ENCODE measurements at regions not wholly inside any gene's neighbourhood (a gene's known extent, or its start where the extent isn't known, plus 50 kb on each side); places are given as distances from the start of the nearest gene placed in this dataset.

GRCh38 chr13:111486331-111486730 is 165.9 kb downstream of the TEX29 start:
- Histone ChIP-seq H2AFZ (no peak overlapping the region), H3K9me2 (ENCODE audit: insufficient read depth) (no peaks in the 10 kb centered on the region), H4K20me1 (ENCODE audit: insufficient read depth) (0 out of 2 replicates have a peak, but pooled peaks cover 3% of the 10 kb centered on the region), H3F3A (ENCODE audit: insufficient read depth, low read depth) (no peaks in the 10 kb centered on the region), H3K27me3 (ENCODE audit: insufficient read depth, low read depth) (peaks cover 100% of the 10 kb centered on the region), H3K79me2 (ENCODE audit: low read depth) (no peaks in the 10 kb centered on the region), H3K4me2 (no peak overlapping the region), H3K36me3 (ENCODE audit: low read depth) (no peaks in the 10 kb centered on the region), H3K27ac (no peak overlapping the region), H3K4me3 (no peak overlapping the region), H3K9me3 (ENCODE audit: insufficient read depth, low read depth) (peaks cover 3% of the 10 kb centered on the region; the same call in 1 of the 2 replicates), H3K4me1 (replicated peaks; ENCODE audit: insufficient read depth) (no peaks in the 10 kb centered on the region)
- TF ChIP-seq CTCF (conservative IDR thresholded peaks at IDR 0.05): no peak
- TF ChIP-seq EZH2 (IDR thresholded peaks at IDR 0.05; ENCODE audit: low read depth): no peak
- intact Hi-C loops (cut with micrococcal nuclease; ENCODE audit: unreplicated experiment): no loop called here
- no peak for DNase-seq
- POLR2A ChIA-PET (ENCODE audit: unreplicated experiment): no interaction called here
- CTCF ChIA-PET: no interaction called here
- BruUV-seq (replicated peaks): no TSS peak

- H3K9me3 ChIP-seq (ENCODE audit: insufficient read depth, low read depth): peaks cover 3% of the 10 kb centered on the region; the same call in 1 of the 2 replicates
- CTCF ChIA-PET: no interaction called here
Observed at GRCh38 chr13:111486801-111487200, 166.4 kb downstream of the TEX29 start.

GRCh38 chr13:111488486-111489132 is 168.2 kb downstream of the TEX29 start:
- BruUV-seq (replicated peaks): no TSS peak
- Histone ChIP-seq H3K4me3 (no peak overlapping the region), H3F3A (ENCODE audit: insufficient read depth, low read depth) (no peaks in the 10 kb centered on the region), H3K36me3 (ENCODE audit: low read depth) (no peaks in the 10 kb centered on the region), H3K27me3 (ENCODE audit: insufficient read depth, low read depth) (peaks cover 100% of the 10 kb centered on the region), H3K4me1 (replicated peaks; ENCODE audit: insufficient read depth) (no peaks in the 10 kb centered on the region), H3K4me2 (no peak overlapping the region), H3K79me2 (ENCODE audit: low read depth) (no peaks in the 10 kb centered on the region), H4K20me1 (ENCODE audit: insufficient read depth) (0 out of 2 replicates have a peak, but pooled peaks cover 3% of the 10 kb centered on the region), H3K27ac (no peak overlapping the region), H2AFZ (no peak overlapping the region), H3K9me3 (ENCODE audit: insufficient read depth, low read depth) (peaks cover 3% of the 10 kb centered on the region; the same call in 1 of the 2 replicates), H3K9me2 (ENCODE audit: insufficient read depth) (no peaks in the 10 kb centered on the region)
- intact Hi-C loops (cut with micrococcal nuclease; ENCODE audit: unreplicated experiment): no loop called here
- TF ChIP-seq CTCF (conservative IDR thresholded peaks at IDR 0.05): no peak
- no peak for TF ChIP-seq EZH2 (IDR thresholded peaks at IDR 0.05; ENCODE audit: low read depth)
- DNase-seq: no peak
- POLR2A ChIA-PET (ENCODE audit: unreplicated experiment): no interaction called here
- CTCF ChIA-PET: no interaction called here

More at GRCh38 chr13:111486801-111487200, 166.4 kb downstream of the TEX29 start:
- Histone ChIP-seq H3K27ac (no peak overlapping the region), H3K4me2 (no peak overlapping the region), H3K36me3 (ENCODE audit: low read depth) (no peaks in the 10 kb centered on the region), H4K20me1 (ENCODE audit: insufficient read depth) (0 out of 2 replicates have a peak, but pooled peaks cover 3% of the 10 kb centered on the region), H3K9me2 (ENCODE audit: insufficient read depth) (no peaks in the 10 kb centered on the region), H3K27me3 (ENCODE audit: insufficient read depth, low read depth) (peaks cover 100% of the 10 kb centered on the region), H3F3A (ENCODE audit: insufficient read depth, low read depth) (no peaks in the 10 kb centered on the region), H2AFZ (no peak overlapping the region), H3K4me1 (replicated peaks; ENCODE audit: insufficient read depth) (no peaks in the 10 kb centered on the region), H3K4me3 (no peak overlapping the region), H3K79me2 (ENCODE audit: low read depth) (no peaks in the 10 kb centered on the region)
- BruUV-seq (replicated peaks): no TSS peak
- no peak for TF ChIP-seq EZH2 (IDR thresholded peaks at IDR 0.05; ENCODE audit: low read depth)
- TF ChIP-seq CTCF (conservative IDR thresholded peaks at IDR 0.05): no peak
- intact Hi-C loops (cut with micrococcal nuclease; ENCODE audit: unreplicated experiment): no loop called here
- POLR2A ChIA-PET (ENCODE audit: unreplicated experiment): no interaction called here
- DNase-seq: no peak

Measured in PC-9 (cell line).